Effector memory CD4-positive, alpha-beta T cell (primary cell): ENCODE measurements at regions not wholly inside any gene's neighbourhood (a gene's known extent, or its start where the extent isn't known, plus 50 kb on each side); places are given as distances from the start of the nearest gene placed in this dataset.

Source experiments
- DNase-seq, 3 donors: peaks; one replicate each; pipeline ENCODE4 v3.0.0-alpha.2; 2020
- H3K27ac ChIP-seq: 2 replicates; pipeline ENCODE4 v1.7.0; 2013; ENCODE audit warnings: mild to moderate bottlenecking, low read length, moderate library complexity; ENCODE audit not compliant: insufficient read depth, poor library complexity, severe bottlenecking
- H3K27me3 ChIP-seq: replicated peaks from 2 replicates; pipeline ENCODE4 v1.7.0; 2013; ENCODE audit warnings: mild to moderate bottlenecking, low read length; ENCODE audit not compliant: insufficient read depth, control insufficient read depth, poor library complexity, severe bottlenecking
- H3K36me3 ChIP-seq: 2 replicates; pipeline ENCODE4 v1.7.0; 2013; ENCODE audit warnings: mild to moderate bottlenecking, low read length, moderate library complexity; ENCODE audit not compliant: control insufficient read depth, insufficient read depth
- H3K4me1 ChIP-seq: 2 replicates; pipeline ENCODE4 v1.7.0; 2013; ENCODE audit warnings: low read length, mild to moderate bottlenecking; ENCODE audit not compliant: control insufficient read depth, insufficient read depth, poor library complexity, severe bottlenecking
- H3K4me3 ChIP-seq: 2 replicates; pipeline ENCODE4 v1.7.0; 2013; ENCODE audit warnings: low read length, low read depth, mild to moderate bottlenecking; ENCODE audit not compliant: insufficient read depth, poor library complexity, severe bottlenecking
- H3K9me3 ChIP-seq: 2 replicates; pipeline ENCODE4 v1.7.0; 2013; ENCODE audit warnings: mild to moderate bottlenecking, low read length, moderate library complexity; ENCODE audit not compliant: control insufficient read depth

DNA sequence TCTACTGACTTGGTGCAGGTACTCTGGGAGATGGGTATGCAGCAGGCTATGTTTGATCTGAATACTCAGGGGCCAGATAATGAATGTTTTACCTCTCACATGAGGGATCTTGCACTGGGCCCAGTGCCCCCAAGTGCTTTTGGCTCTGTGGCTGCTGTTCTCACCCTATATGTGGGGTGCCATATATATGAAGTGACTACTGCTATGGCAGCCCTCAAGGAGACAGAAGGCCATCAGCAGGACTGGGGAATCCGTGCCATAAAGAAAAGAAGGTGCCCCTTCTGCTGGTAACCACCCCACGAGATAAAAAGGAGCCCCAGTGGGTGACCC is 302.1 kb downstream of the ZPLD1 start:
- H3K36me3 ChIP-seq, result no peaks in the 10 kb centered on the region
- no peak for DNase-seq
- no peak overlapping the region for H3K27ac ChIP-seq
- no peaks in the 10 kb centered on the region for H3K4me1 ChIP-seq
- H3K27me3 ChIP-seq, result no peaks in the 10 kb centered on the region
- H3K4me3 ChIP-seq, result no peak overlapping the region
- H3K9me3 ChIP-seq, result no peaks in the 10 kb centered on the region

DNA sequence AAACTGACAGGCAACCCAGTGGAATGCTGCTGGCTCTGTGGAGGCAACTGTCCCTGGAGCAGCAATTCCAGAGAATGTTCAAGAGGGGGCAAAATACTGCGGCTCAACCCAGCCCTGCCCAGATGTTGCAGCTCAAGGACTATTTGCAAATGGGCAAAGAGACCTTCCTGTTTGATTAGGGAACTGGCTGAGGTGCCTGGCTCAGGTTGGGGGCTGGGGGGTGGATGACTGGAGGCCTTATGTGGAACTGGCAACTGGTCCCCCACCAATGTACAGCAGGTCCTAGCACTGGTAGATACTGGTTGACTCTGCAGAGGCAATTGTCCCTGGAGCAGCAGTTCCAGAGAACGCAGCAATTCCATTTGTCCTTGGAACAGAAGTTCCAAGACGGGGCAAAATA is 302.5 kb downstream of the ZPLD1 start:
- no peak for DNase-seq
- H3K4me3 ChIP-seq, result no peak overlapping the region
- H3K4me1 ChIP-seq, result no peaks in the 10 kb centered on the region
- no peaks in the 10 kb centered on the region for H3K27me3 ChIP-seq
- no peaks in the 10 kb centered on the region for H3K9me3 ChIP-seq
- no peaks in the 10 kb centered on the region for H3K36me3 ChIP-seq
- H3K27ac ChIP-seq, result no peak overlapping the region

DNA sequence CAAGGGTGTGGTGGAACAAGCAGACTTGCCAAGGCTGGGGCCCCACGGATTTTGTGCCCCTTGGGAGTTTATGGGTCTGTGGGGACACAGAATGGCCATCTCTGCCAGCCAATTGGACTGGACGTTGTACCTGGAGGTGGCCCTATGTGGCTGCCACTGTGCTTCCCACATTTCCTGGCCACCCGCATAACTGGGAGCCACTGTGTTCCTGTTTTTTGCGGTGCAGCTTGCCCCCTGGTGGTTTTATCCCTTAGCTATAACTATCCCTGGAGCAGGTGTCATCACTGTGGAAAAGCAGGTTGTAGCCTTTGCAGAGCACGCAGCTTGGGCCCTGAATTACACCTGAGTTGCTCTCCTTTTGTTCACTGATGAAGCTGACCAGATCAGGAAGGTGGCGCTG is 306.3 kb downstream of the ZPLD1 start:
- Histone ChIP-seq H3K4me3 (no peak overlapping the region), H3K36me3 (no peaks in the 10 kb centered on the region), H3K27me3 (no peaks in the 10 kb centered on the region), H3K9me3 (no peaks in the 10 kb centered on the region), H3K4me1 (no peaks in the 10 kb centered on the region), H3K27ac (no peak overlapping the region)
- no peak for DNase-seq

DNA sequence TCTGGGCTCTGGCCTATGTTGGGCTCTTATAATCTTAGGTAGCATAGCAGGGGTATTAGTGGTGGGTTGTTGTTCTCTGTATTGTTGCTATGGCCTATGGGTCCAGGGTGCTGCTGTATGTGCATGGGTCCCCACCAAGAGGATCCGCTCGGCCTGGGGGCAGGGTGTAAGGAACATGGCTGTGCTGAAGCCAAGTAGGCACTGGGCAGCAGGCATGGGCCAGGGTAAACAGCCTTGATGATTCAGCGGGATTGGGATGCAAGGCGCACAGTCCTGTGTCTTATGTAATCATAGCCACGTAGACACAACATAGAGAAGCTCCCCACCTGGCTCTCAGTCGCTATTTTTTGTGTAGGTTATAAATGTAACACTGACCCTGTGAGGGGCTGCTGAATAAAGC is 306.9 kb downstream of the ZPLD1 start:
- no peaks in the 10 kb centered on the region for H3K36me3 ChIP-seq
- no peaks in the 10 kb centered on the region for H3K27me3 ChIP-seq
- H3K27ac ChIP-seq, result no peak overlapping the region
- no peak for DNase-seq
- H3K4me3 ChIP-seq, result no peak overlapping the region
- H3K4me1 ChIP-seq, result no peaks in the 10 kb centered on the region
- no peaks in the 10 kb centered on the region for H3K9me3 ChIP-seq

DNA sequence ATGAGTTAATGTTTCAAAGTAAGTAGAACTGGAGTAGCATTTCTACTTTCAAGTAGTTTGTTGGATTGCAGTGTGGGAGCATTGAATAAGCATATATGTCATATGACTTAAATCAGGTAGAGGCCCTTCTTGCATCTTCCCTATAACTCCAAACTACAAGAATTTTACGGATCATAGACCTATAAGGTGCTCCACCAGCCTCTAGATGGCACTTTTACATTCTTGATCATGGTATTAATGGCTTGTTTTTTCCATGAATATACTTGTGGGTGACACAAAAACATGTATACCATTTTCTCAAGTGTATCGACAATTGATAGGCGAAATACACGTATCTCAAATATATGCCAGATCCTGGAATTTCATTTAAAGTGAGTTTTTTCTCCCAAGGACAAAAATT is 311.1 kb downstream of the ZPLD1 start:
- no peak for DNase-seq
- Histone ChIP-seq H3K9me3 (no peaks in the 10 kb centered on the region), H3K4me1 (no peaks in the 10 kb centered on the region), H3K4me3 (no peak overlapping the region), H3K36me3 (no peaks in the 10 kb centered on the region), H3K27me3 (no peaks in the 10 kb centered on the region), H3K27ac (no peak overlapping the region)

DNA sequence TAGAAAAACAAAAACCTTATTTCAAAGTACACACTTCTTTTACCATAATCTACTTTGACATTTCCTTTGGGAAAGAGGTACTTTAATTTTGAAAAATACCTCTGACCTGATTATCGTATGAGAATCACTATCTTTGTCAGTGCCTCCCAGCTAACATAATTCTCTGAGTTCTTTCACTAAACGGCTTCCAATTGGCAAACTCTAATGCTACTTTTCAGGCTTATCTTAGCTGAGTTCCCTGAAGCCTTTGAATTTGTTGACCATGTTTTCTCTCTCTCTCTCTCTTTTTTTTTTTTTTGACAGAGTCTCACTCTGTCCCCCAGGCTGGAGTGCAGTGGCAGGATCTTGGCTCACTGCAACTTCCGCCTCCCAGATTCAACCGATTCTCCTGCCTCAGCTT is 312.8 kb downstream of the ZPLD1 start:
- no peaks in the 10 kb centered on the region for H3K36me3 ChIP-seq
- no peaks in the 10 kb centered on the region for H3K27me3 ChIP-seq
- H3K4me1 ChIP-seq, result no peaks in the 10 kb centered on the region
- no peak overlapping the region for H3K27ac ChIP-seq
- no peak overlapping the region for H3K4me3 ChIP-seq
- DNase-seq, result no peak
- no peaks in the 10 kb centered on the region for H3K9me3 ChIP-seq

DNA sequence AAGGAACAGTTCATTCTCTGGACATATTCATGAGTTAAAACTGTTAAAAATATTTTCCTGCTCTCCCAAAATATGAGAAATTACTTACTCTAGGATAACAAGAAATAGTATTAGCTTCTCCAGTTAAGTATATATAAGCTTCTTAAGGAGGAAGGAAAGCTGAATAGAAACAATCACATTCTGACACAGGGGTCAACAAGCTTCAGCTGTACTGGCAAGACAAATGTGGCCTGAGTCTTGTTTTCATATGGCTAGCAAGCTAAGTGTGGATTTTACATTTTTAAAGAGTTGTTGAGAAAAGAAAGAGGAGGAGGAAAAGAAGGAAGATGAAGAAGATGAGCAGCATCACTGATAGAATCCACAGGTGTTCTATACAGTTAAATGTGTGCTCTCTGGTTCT is 313.8 kb downstream of the ZPLD1 start:
- H3K9me3 ChIP-seq, result no peaks in the 10 kb centered on the region
- H3K4me1 ChIP-seq, result no peaks in the 10 kb centered on the region
- no peaks in the 10 kb centered on the region for H3K36me3 ChIP-seq
- H3K27ac ChIP-seq, result no peak overlapping the region
- H3K27me3 ChIP-seq, result no peaks in the 10 kb centered on the region
- DNase-seq, result no peak
- H3K4me3 ChIP-seq, result no peak overlapping the region

DNA sequence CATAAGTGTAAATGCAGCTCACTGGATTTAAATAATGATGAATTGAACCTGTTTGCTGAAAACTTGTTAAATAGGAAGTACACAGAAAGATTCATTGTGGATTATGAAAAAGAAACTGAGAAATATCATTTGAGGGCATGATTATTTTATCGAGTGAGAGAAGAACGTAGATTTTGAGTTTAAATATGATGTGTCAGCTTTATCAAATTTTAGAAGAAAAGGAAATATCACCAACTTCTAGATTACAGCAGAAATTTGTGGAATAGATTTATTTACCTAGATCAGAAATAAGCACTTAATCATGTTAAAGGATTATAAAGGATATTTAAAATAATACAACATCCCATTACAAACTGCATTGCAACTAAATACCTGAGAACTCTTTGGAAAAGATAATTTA is 315.5 kb downstream of the ZPLD1 start:
- H3K4me1 ChIP-seq, result no peaks in the 10 kb centered on the region
- no peak overlapping the region for H3K27ac ChIP-seq
- H3K4me3 ChIP-seq, result no peak overlapping the region
- no peaks in the 10 kb centered on the region for H3K27me3 ChIP-seq
- no peaks in the 10 kb centered on the region for H3K9me3 ChIP-seq
- DNase-seq, result no peak
- H3K36me3 ChIP-seq, result no peaks in the 10 kb centered on the region

DNA sequence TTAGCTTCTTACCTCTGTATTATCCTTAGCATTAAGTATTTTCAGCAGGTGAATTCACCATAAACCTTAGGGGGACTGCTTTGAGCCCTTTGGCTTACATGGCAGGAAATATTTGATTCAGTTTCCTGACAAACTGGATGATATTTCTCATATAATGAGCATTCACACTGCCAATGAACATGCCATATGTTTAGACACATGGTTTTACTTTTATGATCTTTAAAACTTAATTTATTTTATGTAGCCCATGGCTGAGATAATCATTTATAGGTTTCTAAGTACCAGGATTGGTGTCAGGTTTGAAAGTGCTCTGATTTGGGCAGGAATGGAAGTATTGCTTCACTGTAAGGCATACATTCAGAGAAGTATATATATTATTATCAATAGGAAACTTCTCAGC is 319.1 kb downstream of the ZPLD1 start:
- H3K4me1 ChIP-seq, result no peaks in the 10 kb centered on the region
- H3K27ac ChIP-seq, result no peak overlapping the region
- H3K4me3 ChIP-seq, result no peak overlapping the region
- no peaks in the 10 kb centered on the region for H3K9me3 ChIP-seq
- no peaks in the 10 kb centered on the region for H3K36me3 ChIP-seq
- H3K27me3 ChIP-seq, result no peaks in the 10 kb centered on the region
- DNase-seq, result no peak

DNA sequence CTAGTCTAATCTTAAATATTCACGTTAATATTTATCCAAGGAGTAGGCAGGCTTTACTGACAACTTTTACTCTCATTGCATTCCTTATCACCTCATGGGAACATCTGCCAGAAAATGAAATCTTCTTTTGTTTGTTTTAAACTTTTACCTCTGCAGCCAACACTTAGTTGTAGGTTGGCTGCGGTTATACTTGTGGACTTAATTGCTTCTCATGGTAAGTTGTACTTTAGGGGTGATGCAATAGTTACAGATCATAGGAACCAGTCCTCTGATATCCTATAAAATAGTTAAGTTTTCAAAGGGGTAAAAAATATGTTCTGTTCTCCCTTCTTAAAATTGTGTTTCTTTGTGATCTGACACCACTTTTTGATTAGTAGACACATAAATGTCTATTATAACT is 321.9 kb downstream of the ZPLD1 start:
- Histone ChIP-seq H3K27ac (no peak overlapping the region), H3K4me3 (no peak overlapping the region)

DNA sequence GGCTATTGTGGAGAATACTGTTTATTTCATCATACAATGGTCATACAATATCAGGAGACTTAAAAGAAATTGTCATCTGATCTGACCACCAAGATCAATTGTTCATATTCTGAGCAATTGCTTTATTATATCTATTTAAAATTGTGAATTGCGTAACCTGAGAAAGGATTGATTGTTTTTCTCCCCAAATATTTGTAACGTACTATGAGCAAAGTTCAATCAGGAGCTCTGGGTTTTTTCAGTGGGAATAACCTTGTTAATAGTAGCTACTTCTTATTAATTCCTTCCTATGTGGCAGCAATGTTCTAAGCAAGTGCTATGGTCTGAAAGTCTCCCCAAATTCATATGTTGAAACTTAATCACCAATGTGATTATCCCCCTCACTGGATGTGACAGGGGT is 323.1 kb downstream of the ZPLD1 start:
- Histone ChIP-seq H3K27me3 (no peaks in the 10 kb centered on the region), H3K27ac (no peak overlapping the region)

More for the DNA sequence above, 321.9 kb downstream of the ZPLD1 start:
- DNase-seq, result no peak
- Histone ChIP-seq H3K36me3 (no peaks in the 10 kb centered on the region), H3K4me1 (no peaks in the 10 kb centered on the region), H3K9me3 (no peaks in the 10 kb centered on the region), H3K27me3 (no peaks in the 10 kb centered on the region)

More for the DNA sequence above, 323.1 kb downstream of the ZPLD1 start:
- no peak overlapping the region for H3K4me3 ChIP-seq
- no peak for DNase-seq
- H3K4me1 ChIP-seq, result no peaks in the 10 kb centered on the region
- H3K9me3 ChIP-seq, result no peaks in the 10 kb centered on the region
- no peaks in the 10 kb centered on the region for H3K36me3 ChIP-seq
